Colon (tissue), 2 donors: ENCODE measurements at regions not wholly inside any gene's neighbourhood (a gene's known extent, or its start where the extent isn't known, plus 50 kb on each side); places are given as distances from the start of the nearest gene placed in this dataset.
"Not testable (repeated sequence)": the region's sequence is repeated elsewhere in the genome, so short reads cannot be mapped to it uniquely, and the experiment has no call there.

ENCODE experiments used
- FAIRE-seq: peaks from 2 replicates; lab custom pipeline; 2012; peaks lifted over from hg19 to GRCh38; lab: Jason Lieb, UNC
- donor health status: control.
- donor health status: control.

DNA sequence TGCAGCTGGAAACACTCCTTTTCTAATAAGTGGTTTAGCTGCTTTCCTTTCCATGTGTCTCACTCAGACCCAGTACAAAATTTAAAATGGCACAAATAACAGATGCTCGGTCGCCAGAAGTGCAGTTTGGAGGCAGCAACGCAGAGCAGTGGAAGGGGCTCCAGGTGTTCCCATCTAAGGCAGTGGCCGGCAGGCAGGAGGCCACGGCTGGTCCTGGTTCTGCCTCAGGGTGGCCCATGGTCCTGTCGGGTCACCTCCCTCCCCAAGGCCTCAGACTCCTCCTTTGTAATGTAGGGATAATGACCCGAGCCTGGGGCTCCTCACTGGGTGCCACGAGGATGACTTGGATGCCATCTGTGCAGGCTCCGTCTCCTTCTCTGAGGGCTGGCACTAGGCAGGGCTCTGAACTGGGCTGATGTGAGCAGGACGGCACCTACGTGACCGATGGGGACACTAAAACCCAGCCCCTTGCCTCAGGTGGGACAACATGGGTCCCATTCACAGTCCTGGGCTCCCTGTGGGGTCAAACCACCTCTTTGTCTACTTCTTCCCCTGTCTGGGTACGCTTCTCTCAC lies 80.9 kb upstream of the SLC66A3 start:
- no peak for FAIRE-seq

DNA sequence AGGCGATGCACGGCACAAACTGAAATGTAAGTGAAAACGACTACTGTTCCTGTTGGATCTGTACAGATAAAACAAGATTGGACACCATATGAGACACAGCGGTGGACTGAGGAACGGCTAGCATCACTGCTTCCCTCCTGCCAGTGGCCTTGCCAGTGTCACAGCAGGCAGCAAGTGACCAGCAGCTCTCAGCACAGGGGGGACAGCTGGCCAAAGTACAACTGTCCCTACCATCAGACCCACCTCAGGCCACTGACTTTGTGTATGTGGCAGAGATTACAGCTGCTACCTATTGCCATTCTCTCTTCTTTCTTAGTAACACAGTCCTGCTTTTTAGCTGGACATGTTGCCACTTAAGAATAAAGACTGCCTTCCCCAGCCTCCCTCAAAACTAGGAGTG lies 80.0 kb upstream of the SLC66A3 start:
- no peak for FAIRE-seq

DNA sequence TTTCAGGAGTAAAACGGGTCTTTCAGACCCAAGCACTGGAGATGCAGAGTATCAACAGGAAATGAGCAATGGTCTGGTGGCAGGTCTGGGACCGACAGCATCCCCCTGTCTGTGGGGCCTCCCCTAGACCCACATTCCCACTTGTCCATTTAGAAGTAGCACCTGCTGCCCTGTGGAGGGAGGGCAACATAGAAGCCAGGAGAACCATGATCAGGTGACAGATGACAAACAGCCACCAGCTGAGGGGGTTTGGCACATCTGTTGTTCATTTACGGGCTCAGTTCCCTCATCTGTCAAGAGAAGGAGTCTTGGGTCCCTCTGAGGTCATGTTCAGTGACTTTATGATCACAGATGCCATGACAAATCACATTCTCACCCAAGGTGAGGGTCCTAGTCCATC lies 77.9 kb upstream of the SLC66A3 start:
- FAIRE-seq = no peak

DNA sequence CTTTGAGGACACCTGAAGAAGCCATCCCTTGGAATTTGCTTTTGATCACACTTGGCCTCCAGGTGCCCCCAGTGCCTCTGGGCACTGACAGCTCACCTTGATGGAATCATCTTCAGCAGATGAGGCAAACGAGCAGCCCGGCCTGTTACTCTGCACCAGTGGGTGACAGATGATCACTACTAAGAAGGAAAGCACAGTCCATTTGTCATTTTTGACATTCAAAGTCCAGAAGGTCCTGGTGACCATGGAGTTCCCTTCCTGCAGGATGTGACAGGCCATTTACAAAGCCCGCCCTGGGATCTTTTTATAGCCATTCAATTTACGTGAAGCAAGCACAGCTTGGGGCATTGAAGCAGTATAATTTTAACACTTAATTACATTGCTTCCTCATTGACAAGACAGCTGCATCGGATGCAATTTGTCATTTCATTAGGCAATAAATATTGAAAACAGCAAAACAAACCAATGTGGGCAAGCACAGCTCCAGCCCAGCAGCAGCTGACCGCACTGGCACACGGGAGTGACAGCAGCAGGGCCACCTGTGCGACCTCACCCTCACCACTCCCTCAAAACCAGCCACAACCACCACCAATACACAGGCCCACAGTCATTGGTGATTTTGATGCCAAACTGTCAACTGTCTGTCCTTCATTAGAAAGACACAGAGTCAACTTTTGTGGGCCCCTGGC lies 76.0 kb upstream of the SLC66A3 start:
- FAIRE-seq = no peak

DNA sequence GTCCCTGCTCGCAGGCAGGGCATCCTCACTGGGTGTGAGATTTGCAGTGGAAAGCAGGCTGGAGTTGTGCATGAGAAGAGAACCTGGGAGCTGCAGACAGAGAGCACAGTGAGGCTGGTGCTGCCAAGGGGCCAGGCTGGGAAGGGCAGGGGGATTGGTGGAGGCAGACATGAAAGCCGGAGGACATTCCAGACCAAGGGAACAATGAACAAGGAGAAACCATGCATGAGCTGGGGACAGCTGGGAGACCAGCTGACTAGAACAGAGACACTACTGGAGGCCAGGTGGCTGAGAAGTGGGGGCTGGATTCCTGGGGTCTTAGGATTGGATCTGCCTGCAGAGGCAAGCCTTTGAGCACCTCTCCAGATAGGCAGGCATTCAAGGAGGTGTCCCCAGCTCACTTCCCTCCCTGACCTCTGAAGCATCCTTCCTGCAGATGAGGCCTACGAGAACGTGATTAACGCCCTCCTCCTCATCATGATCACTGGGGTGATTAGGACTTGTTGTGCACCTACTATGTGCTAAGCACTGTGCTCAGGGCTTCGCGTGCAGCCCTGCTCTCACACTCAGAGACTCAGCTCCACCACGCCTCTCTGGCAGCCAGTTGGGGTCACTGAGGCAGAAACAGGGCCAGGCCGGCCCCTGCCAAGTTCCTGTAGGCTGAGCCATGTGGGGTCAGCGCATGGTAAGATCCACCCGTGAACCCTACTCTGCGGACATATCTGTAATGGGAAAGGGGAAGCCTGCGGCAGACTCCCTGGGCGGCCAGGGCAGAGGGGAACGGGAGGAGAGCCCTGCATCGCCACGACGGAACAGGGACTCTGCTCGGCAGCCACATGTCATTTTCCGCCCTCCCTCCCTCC lies 74.8 kb upstream of the SLC66A3 start:
- no peak for FAIRE-seq

DNA sequence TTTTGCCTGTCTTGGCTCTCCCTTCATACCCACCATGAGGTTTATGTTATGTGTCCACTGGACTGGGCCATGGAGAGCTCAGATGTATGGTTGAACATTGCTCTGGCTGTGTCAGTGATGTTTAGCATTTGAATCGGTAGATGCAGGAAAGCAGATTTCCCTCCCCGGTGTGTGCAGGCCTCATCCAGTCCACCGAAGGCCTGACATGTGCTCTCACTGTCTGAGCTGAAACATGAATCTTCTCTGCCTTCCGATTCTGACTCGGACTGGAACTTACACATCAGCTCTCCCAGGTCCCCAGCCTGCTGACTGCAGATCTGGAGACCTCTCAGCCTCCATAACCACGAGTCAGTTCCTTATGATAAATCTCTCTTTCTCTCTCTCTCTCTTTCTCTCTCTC lies 72.4 kb upstream of the SLC66A3 start:
- FAIRE-seq = no peak

DNA sequence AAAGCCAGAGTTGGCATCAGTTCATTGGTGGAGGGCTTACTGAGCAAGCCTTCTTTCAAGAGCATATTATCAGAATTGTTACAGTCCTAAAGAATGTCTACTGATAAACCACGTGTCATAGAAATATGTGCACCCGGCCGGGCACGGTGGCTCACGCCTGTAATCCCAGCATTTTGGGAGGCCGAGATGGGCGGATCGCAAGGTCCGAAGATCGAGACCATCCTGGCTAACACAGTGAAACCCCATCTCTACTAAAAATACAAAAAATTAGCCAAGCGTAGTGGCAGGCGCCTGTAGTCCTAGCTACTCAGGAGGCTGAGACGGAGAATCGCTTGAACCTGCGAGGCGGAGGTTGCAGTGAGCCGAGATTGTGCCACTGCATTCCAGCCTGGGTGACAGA lies 66.4 kb upstream of the SLC66A3 start:
- FAIRE-seq = not testable (repeated sequence)

DNA sequence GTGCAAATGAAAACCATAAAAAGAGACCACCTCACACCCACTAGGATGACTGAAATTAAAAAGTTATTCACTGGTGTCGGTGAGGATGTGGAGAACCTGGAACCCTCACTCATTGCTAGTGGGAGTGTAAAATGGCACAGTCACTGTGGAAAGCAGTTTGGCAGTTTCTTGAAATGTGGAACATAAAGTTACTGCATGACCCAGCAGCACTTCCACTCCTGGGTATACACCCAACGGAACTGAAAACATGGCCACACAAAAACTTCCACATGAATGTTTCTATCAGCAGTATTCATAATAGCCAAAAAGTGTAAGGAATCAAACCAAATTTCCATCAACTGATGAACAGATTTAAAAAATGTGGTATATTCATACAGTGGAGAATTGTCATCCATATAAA lies 65.1 kb upstream of the SLC66A3 start:
- FAIRE-seq = no peak

DNA sequence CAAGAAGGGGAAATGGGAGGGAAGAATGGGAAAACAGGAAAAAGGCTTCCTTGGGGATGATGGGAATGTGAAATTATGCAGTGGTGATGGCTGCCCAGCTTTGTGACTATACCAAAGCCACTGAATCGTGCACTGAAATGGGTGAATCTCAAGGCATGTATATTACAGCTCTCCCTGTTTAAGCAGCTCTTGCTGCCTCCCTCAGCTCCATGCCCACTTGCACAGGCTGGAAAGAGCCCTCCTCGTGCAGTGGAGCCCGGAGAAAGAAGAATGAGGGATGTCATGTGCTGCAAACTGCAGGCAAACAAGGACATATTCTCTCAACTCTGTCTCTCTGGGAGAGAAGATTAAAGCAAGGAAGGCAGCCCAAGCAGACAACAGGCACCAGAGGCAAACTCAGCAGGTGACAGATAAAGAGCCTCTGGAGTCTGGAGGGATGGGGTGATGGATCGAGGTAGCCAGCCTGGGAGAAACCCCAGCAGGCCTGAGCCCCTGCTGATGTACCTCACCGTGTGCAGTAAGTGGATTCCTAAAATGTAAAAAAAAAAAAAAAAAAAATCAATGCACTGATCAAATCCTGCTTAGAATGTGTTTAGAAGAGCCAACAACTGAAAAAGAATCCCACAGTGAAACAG lies 62.4 kb upstream of the SLC66A3 start:
- no peak for FAIRE-seq

DNA sequence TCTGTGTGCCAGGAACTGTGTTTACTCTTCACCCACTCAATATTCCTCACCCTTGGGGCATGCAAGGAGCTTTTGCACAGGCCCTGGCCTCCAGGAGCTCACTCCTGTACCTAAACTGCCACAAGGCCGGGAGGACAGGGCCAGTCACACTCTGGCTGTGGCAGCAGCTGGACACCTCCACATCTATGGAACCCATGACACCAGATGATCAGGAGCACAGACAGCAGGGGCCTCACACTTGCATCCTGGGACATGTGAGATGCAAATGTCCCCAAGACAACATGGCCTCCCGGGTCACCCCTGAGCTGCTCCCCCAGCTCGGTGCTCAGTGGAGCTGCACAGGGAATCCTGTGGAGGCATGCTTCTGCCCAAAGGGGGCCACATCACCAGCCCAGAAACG lies 61.8 kb upstream of the SLC66A3 start:
- FAIRE-seq = no peak

DNA sequence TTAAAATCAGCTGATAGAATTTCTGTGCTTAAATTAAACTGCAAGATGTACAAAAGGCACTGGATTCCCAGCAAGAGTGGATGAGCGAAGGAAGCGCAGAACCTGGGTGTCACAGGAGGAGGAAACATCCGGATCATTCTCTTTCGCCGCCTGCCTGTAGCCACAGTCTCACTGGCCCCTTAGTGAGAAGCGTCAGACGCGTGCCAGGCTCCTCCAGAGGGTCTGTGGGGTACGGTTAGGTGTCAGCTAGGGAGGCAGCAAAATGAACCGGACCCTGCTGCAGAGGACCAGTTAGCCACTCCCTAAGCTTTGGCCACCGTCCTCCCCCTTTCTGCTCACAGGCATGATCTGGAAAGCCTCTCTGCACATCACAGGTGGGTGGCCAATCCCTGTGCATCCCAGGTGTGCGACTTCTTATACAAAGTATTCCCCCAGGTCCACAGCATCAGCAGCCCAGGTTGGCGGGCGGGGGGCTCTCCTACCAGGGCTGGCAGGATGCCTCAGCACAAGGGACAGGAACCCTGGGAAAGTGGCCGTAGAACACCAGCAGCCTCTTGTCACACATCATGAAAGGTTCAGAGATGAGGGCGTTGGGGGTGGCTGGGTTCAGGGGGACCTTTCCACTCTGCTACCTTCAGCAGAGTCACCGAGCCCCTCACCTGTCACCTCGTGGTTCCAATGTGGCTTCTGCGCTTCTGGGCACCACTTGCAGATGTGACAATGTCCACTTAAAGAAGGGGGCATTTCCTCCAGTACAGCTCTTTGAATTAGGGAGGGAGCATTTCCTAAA lies 61.1 kb upstream of the SLC66A3 start:
- no peak for FAIRE-seq

DNA sequence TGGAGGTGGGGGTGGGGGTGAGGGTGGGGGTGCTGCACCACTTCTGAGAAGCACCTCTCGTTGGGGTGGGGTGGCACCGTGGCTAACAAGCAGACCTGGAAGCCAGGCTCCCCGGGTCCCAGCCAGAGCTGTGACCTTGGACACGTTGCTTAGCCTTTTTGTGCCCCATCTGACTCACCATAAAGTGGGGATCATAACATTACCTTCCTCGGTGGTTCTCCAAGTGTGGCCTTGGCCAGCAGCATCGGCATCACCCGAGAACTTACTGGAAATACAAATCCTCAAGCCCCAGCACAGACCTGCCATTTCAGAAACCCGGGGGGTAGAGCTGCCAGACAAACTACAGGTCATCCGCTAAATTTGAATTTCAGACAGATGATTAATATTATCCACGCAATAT lies 58.7 kb upstream of the SLC66A3 start:
- no peak for FAIRE-seq

DNA sequence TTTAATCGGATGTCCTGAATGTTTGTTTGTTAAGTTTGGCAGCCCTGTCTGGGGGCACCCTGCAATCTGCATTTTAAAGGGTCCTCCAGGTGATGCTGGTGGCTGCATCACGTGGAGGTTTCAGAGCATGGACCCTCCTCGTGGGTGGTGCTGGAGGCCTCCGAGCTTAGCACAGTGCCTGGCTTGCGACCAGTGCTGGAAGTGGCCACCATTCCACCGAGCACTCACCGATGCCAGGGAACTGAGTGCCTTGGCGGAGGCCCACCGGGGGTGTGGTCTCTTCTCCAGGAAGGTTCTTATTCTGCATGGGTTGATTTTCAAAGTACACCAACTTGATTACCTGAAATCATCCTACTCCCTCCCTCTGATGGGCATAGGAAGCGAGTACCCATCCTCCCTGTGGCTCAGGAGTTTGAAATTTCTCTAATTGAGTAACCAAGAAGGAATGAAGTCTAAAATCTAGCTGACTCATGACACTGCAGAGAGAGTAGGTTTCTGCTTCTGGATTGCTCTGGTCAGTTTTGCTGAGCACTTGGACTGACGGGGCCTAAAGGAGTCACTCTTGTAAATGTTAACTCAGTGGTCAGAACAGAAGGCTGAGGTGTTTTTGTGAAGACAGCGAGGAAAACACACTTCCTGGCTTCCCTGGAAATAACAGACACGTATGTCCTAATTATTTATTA lies 58.1 kb upstream of the SLC66A3 start:
- no peak for FAIRE-seq

DNA sequence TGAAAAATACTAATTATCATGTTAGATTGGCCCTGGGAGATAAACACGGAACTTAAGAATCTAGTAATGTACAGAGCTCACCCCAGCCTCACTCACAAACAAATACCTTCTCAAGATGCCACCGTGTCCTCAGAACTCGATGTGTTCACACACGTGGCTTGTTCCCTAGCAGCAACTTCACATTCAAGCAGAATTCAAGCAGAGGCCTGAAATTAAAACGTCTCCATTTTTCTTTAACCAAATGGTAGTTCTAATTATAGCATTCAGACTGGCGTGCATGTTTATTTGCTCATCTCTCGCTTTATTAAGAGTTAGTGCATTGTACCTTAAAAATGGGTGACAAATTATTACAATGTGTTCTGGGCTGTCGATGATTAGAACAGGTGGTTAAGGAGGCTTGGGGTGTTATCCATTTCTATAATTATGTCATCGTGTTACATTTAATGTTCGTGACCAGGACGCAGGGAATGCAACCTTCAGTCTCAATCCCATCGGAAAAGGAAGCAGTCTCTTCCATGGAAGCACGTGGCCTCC lies 57.3 kb upstream of the SLC66A3 start:
- no peak for FAIRE-seq

DNA sequence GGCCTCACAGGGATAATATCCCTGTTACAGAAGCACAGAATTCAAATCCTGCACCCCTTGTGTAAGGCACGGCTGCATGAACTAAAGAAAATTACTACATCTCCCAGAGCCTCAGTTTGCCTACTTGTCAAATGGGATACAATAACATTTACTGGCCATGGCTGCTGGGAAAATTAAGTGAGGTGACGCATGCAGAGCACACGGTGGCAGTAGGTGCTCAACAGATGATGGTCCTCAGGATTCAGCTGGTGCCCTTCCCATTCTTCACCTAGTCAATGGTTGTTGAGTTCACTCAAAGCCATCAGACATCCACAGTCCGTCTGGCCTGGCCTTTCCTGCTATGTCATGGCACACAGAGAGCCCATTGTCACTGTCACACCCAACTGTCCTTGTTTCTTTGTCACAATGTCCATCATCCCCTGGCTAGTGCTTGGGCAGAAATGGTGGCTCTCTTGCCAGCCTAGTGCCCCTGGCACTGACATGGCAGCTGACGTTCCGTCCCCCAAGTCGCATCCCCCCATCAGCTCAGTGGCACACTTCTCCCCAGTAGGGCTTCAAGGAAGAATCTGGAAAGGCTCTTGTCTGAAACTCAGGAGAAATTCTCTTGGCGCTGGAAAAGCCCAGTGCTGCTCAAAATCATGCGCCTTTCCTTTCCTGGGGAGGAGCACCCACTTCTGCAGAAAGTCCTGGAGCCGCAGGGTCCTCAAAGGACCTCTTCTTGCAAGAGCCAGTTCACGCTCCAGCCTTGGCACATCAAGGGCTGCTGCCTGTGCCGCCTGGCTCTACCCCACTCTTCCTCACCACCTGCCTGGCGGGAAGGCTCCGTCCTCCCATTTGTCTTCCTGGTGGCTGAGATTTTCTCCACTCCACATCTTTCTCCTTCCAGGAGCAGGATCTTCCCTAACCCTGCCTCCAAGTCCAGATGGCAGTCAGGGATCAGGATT lies 55.9 kb upstream of the SLC66A3 start:
- no peak for FAIRE-seq

DNA sequence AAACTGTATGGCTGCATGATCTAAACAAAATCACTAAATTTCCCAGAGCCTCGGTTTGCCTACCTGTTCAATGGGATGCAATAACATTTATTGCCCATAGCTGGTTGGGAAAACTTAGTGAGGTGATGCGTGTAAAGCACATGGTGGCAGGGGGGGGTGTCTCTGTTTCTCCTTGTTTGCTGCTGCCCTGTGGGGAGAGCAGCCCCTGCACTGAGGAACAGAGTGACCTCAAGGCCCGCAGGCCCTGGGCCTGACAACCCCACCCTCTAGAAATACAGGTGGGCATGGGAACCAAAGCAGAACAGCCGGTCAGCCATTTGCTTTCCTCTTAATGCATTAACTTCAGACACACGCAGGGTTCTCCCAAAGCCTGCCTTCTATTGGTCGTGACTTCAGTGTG lies 55.1 kb upstream of the SLC66A3 start:
- no peak for FAIRE-seq

DNA sequence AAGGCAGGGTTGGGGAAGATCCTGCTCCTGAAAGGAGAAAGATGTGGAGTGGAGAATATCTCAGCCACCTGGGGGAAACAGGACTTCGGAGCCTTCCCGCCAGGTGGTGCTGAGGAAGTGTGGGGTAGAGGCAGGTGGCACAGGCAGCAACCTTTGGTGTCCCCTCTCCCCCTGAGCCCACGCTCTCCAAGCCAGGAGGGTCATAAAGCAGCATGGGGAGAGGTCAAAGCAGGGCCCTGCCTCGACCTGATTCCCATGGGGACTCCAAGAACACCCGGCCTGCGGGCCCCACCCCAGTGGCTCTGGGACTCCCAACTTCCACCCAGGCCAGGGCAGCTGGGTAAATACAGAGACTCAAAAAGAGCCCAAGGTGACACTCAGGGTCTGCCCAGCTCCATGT lies 54.3 kb upstream of the SLC66A3 start:
- no peak for FAIRE-seq

DNA sequence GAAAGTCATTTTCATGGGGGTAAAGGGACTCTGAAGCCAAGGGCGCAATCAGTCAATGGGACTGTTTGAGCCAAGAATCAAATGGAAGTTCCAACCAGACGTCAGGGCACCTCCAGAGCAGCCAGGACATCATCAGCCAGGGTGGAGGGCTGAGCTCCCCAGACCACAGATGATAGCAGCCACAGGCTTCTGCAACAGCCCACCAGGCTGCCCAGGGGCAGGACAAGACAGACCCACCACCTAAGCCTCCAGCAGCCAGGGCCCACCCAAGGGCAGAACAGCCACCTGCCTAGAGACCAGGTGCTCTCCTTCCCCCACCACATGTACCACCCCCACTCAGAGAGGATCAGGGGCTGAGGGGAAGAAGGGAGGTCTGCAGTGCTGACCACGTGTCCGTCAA lies 53.8 kb upstream of the SLC66A3 start:
- FAIRE-seq = no peak

DNA sequence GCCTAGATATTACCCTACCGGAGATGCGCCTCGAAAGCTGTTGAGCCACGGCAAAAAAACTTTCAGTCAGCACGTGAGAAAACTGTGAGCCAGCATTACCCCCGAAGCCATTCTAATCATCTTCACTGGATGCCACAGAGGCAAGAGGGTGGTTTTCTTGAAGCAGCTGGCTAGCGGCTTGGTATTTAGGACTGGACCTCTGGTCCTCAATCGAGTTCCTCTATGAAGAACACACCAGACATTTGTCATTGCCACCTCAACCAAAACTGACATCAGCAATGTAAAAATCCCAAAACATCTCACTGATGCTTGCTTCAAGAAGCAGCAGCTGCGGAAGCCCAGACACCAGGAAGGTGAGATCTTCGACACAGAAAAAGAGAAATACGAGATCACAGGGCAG lies 52.8 kb upstream of the SLC66A3 start:
- FAIRE-seq = no peak
